Hypothalamus (tissue), 51 donors: ENCODE measurements at regions not wholly inside any gene's neighbourhood (a gene's known extent, or its start where the extent isn't known, plus 50 kb on each side); places are given as distances from the start of the nearest gene placed in this dataset.

Source experiments
- DNase-seq, 51 donors: peaks; one replicate each; lab custom pipeline; 2025; lab: John Stamatoyannopoulos, UW

GRCh38 chr2:13005761-13006335 is 289.1 kb downstream of the TRIB2 start:
- DNase-seq = peak in 1 of 51 donors; percentile 3

DNA sequence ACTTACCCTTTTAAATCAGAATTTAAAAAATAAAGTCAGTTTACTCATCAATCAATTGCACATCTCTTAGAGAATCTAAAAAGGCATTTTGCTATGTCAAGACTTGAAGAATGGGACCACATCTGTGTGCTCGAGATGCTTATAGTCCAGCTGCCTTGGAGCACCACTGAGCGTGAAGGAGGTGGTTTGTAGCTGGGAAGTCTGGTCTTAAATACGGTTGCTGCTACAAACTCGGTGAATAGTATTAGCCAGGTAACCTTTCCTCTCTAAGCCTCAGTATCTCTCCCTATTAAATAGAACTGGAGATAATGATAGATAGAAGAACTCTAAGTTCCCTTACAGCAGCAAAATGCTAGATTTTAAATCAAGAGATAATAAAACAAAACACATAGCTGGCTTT is 289.7 kb downstream of the TRIB2 start:
- DNase-seq = no peak

DNA sequence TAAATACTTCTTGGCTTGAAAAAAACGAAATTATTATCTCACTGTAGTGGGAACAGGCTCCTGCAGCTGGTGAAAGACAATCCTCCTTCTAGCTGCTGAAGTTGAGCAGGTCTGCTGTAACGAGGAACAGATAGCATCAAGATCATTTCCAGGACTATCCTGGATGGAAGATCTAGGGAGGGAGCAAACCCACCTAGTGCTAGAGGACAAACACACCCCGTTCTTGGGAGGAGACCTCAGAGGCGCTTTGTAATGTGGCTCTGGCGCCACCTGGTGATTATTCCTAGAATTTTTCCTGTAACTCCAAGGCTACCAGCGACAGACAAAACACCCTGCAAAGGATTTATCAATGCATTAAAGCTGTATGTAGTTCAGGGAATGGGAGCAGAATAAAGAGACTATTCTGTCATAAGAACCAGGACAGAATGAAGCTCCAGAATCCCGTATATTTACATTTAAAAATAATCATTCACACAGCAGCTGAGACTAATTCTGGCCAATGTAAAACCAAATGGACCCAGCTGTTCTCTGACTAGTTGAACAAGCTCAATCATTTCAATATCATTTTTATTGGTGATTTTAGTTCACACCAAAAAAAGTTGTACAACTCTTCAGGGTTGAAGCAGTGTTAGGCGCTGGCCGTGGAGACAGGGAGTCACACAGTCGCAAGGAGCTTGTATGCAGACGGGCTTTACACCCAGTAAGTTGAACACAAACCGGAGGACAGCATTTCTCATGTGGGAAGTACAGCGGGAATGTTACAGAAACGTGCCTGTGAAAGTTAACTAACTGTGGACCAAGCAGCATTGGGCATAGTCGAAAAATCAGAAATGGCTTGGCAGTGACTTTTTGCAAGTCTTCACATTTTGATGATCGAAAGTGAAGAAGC is 290.3 kb downstream of the TRIB2 start:
- peak in 46 of 51 donors; percentile 1 to 83 (median 34) for DNase-seq

DNA sequence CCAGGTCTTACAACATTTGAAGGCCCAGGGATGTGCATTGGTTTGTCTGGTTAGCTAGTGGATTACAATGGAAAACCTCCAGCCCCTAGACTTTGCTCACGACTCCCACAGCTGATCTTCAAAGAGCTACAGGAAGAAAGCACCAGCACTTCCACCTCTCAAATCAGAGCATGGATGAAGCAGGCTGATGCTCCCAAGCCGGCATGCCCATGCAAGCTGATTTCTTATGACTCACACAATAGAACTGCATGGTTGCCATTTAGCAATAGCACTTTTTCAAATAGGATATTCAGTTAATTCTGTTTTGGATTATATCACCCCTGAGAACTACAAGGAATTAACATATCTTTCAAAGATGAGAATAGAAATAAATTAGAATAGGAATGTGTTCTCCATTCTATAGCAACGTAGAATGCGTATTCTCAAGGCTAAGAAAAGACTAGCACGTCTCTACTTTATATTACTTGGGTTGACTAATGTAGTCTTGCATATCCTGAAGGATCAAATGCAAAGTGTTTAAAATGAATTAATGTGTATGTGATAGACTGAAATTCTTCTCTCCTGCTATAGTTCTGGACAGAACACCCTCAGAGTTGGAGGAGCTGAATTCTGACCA is 292.4 kb downstream of the TRIB2 start:
- no peak for DNase-seq

- no peak for DNase-seq
These were observed 293.5 kb downstream of the TRIB2 start for GRCh38 chr2:13010283-13010682.

DNA sequence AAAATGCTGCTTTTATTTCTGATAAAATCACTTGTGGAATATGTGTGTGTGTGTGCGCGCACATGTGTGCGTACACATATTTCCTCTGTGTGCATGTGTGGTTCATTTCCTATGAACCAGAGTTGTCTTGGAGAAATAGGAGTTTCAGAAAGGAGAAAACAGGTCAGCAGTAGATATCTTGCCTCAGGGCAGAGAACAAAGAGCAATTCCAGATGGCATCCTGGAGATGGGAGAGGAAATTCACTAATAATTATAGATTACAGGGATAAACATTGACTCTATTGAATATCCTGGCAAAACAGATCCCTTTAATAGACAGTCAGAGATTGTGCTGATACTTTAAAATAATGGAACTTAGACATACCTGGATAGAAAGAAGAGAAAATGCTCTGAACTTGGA is 298.0 kb downstream of the TRIB2 start:
- DNase-seq = no peak

GRCh38 chr2:13015532-13016320 is 299.0 kb downstream of the TRIB2 start:
- DNase-seq = no peak

- no peak for DNase-seq
These were observed 301.8 kb downstream of the TRIB2 start for GRCh38 chr2:13018490-13018889.

GRCh38 chr2:13019781-13020180 is 303.0 kb downstream of the TRIB2 start:
- DNase-seq = no peak

- no peak for DNase-seq
These were observed 303.7 kb downstream of the TRIB2 start for GRCh38 chr2:13020469-13020868.

- DNase-seq = no peak
These were observed 304.8 kb downstream of the TRIB2 start for GRCh38 chr2:13021470-13021957.

- no peak for DNase-seq
These were observed 313.9 kb downstream of the TRIB2 start for GRCh38 chr2:13030606-13031005.

- no peak for DNase-seq
These were observed 318.1 kb downstream of the TRIB2 start for GRCh38 chr2:13034861-13035260.

DNA sequence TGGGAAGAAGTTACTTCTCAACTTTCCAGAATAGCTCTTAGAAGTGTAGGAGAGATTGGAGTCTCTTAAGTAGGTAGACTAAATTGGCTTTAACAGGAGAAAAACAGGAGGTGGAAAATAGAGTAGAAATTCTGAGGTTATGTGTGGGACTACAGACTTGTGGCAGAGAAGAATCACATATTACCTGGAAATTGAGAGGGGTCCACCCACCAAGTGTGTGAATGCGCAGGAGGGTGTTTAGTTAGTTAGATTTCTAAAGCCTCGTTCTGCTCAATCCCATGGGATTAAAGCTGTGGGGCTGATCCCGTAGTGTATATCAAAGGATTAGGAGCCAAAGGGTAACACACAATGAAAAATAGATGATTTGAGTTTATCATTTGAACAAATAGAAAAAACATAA is 319.1 kb downstream of the TRIB2 start:
- DNase-seq = no peak

DNA sequence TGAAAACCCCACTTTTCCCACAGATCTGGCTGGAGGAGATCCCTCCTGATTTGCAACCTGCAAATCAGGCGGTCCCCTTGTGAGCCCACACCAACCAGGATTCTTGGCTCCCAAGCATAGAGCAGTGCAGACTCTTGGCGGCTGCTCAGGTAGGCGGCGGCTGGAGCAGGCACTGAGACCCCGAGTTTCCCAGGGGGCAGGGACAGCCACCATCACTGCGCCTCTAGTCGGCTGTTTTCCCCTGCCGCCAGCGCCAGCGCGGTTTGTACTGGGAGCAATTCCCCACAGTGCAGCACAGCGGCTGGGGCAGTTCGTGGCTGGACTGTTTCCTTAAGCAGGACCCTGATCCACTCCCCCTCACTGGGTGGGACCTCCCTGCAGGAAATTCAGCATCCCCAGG is 323.3 kb downstream of the TRIB2 start:
- no peak for DNase-seq

- DNase-seq = no peak
These were observed 329.9 kb downstream of the TRIB2 start for GRCh38 chr2:13046557-13047165.

DNA sequence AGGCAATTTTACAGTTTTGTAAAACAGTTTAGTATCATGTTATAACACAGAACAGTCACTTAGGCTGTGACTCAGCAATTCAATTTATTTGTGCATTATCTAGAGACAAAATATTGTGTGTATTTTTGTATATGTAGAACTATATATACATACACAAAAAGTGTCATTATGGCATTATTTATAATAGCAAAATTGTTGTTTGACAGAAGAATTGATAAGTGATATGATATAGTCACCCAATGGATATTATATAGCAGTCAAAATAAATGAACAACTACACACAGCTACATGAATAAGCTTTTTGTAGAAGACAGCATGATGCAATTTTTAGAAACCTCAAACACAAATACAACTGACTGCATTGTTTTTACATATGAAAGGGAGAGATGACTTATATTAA is 334.0 kb downstream of the TRIB2 start:
- no peak for DNase-seq

- no peak for DNase-seq
These were observed 335.8 kb downstream of the TRIB2 start for GRCh38 chr2:13052547-13052946.

- DNase-seq = no peak
These were observed 339.6 kb downstream of the TRIB2 start for GRCh38 chr2:13056259-13056843.

GRCh38 chr2:13057671-13058070 is 340.9 kb downstream of the TRIB2 start:
- no peak for DNase-seq
